Erythroblast (primary cell): ENCODE measurements at regions not wholly inside any gene's neighbourhood (a gene's known extent, or its start where the extent isn't known, plus 50 kb on each side); places are given as distances from the start of the nearest gene placed in this dataset.

Experiments
- GATA1 ChIP-seq: IDR thresholded peaks from 2 replicates; pipeline ENCODE4 v1.6.1; 2011; ENCODE audit warnings: low read depth, mild to moderate bottlenecking, control low read depth, low read length, moderate library complexity
- POLR2A ChIP-seq: IDR thresholded peaks from 2 replicates; pipeline ENCODE4 v1.6.1; 2011; ENCODE audit warnings: mild to moderate bottlenecking, low read length

DNA sequence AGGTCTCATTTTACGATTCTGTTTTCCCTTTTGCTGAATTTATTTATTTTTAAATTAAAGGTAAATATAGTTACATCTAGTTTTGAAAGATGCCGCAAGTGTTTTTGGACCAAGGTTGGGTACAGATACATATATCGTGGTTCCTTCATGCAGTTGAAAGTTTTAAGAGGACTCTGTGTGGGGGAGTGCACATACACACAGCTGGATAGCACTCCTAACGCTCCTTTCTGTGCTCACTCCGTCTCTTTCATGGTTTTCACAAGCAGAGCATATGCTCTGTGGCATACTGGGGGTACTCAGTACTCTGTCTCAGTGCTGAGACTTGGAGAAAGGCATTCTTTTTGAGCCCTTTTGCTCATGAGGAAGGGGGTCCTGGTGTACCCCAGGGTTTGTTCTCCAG lies 307.5 kb downstream of the DOCK8 start:
- TF ChIP-seq POLR2A (no peak), GATA1 (no peak)
